ENCODE measurements at regions not wholly inside any gene's neighbourhood (a gene's known extent, or its start where the extent isn't known, plus 50 kb on each side); places are given as distances from the start of the nearest gene placed in this dataset.
"Not testable (repeated sequence)": the region's sequence is repeated elsewhere in the genome, so short reads cannot be mapped to it uniquely, and the experiment has no call there.

DNA sequence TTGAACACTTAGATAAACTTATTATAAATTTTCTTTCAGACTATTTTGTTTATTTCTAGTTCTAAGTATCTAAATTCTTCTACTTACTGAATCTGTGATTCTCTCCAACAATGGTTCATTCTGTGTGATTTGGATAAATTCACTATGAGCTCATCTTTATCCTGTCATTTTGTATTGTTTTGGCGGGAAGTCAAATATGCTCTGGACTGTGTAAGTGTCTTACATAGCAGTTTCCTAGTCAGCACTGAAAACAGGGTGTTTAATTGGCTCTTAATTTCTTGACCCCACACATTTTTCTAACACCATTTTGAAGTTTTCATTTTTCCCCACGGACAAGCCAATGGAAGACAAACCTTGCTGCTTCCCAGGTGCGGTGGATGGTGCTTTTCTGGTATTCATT lies 207.0 kb upstream of the ACO1 start:
- TF ChIP-seq, protein P1, sequence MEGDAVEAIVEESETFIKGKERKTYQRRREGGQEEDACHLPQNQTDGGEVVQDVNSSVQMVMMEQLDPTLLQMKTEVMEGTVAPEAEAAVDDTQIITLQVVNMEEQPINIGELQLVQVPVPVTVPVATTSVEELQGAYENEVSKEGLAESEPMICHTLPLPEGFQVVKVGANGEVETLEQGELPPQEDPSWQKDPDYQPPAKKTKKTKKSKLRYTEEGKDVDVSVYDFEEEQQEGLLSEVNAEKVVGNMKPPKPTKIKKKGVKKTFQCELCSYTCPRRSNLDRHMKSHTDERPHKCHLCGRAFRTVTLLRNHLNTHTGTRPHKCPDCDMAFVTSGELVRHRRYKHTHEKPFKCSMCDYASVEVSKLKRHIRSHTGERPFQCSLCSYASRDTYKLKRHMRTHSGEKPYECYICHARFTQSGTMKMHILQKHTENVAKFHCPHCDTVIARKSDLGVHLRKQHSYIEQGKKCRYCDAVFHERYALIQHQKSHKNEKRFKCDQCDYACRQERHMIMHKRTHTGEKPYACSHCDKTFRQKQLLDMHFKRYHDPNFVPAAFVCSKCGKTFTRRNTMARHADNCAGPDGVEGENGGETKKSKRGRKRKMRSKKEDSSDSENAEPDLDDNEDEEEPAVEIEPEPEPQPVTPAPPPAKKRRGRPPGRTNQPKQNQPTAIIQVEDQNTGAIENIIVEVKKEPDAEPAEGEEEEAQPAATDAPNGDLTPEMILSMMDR (IDR thresholded peaks at IDR 0.05; ENCODE audit: insufficient read depth, missing control alignments) = no peak
- FAIRE-seq (no peak), DNase-seq (ENCODE audit: insufficient read length, low spot score) (no peak)

DNA sequence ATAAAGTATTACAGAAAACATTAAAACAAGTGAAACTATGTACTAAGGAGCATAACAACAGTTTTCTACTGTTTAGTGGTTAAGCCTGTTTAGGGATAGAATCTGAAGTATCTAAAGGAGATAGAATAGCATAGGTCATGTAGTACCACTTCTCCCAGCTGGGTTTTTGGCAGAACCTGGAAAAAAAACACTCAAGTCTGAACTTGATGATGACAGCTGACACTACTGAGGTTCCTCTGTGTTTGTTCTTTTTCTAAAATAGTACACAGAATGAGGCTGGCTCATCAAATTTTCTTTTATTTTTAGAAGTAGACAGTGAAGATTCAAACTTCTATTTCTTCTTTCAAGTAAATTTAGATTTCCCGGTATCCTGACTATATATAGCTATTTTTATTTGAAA lies 203.8 kb upstream of the ACO1 start:
- FAIRE-seq = no peak
- TF ChIP-seq, protein P1 (IDR thresholded peaks at IDR 0.05; ENCODE audit: insufficient read depth, missing control alignments) = no peak

DNA sequence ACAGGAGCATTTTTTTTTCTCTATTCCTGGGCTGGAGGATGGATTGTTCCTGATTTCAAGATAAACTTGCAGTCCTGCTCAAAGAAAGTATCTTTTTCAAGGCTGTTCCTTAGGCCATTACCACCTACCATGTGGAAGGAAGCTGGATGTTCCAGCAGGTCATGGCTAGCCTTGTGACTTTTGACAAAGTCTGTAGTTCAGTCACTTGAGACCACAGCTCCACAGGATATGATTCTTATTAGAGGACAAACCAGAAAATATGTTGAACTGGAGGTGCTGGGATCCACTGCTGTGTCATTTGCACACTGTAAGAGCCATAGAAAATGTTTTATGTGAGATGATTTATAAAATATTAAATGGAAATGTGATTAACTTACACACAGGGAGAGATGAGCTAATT lies 184.2 kb upstream of the ACO1 start:
- FAIRE-seq (no peak), DNase-seq (ENCODE audit: insufficient read length, low spot score) (no peak)
- TF ChIP-seq, protein P1 (IDR thresholded peaks at IDR 0.05; ENCODE audit: insufficient read depth, missing control alignments) = no peak

More for the DNA sequence above, 203.8 kb upstream of the ACO1 start:
- DNase-seq (ENCODE audit: insufficient read length, low spot score) = no peak

DNA sequence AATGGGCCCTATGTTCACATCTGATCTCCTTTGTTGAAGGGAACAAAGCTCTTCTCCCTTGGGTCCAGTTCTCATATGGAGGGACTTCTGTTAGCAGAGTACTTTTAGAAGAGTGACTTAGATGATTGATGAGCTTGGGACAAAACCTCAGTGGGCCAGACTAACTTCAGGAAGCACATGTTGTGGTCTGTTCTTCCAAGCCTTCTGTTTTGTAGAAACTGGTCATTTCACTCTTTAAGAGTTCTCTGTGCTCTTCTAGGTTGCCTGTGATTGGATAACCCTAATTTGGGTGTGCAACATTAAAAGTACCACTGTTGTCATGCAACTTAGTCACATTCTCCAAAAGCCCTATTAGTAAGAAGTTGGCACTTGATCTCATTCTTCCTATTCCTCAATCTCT lies 183.5 kb upstream of the ACO1 start:
- TF ChIP-seq, protein P1 (IDR thresholded peaks at IDR 0.05; ENCODE audit: insufficient read depth, missing control alignments) = no peak
- DNase-seq (ENCODE audit: insufficient read length, low spot score) (no peak), FAIRE-seq (no peak)

DNA sequence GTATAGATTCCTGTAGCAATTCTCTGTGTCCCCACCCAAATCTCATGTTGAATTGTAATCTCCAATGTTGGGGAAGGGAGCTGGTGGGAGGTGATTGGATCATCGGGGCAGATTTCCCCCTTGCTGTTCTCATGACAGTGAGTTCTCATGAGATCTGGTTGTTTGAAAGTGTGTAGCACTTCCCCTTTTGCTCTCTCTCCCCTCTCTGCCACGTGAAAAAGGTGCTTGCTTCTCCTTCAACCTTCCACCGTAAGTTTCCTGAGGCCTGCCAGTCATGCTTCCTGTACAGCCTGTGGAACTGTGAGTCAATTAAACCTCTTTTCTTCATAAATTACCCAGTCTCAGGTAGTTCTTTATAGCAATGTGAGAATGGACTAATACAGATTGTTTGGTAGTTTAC lies 175.3 kb upstream of the ACO1 start:
- not testable (repeated sequence) for FAIRE-seq; DNase-seq (ENCODE audit: insufficient read length, low spot score)

DNA sequence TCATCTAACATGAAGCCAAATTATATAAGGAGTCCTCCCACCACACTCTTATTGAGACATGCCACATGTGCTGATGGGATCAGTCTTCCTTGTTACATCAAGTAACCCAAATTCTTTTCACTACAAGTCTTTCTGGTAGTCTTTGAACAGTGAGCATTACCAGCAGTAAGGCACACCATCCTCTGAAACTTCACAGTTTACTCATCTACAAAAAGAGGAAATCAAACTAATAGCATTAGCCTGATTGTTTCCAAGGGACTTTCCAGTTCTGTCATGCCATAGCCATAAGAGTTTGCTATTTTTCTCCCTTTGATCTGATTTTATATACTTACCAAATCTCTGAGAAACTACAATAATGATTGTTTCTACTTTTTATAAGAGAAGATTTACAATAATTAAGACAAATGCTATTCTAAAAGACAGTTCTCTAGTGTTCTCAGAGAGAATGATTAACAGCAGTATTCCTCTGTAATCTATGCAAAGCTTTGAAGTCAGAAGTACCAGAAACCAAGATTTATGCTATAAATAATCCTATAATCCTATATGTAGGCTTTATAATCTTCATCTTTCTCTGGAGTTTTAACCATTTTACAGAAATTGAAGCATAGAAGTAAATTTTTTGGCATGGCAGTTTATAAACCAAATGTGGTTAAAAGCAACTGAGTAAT lies 166.2 kb upstream of the ACO1 start:
- TF ChIP-seq, protein P1 (IDR thresholded peaks at IDR 0.05; ENCODE audit: insufficient read depth, missing control alignments) = no peak
- no peak for FAIRE-seq
- no peak for DNase-seq (ENCODE audit: insufficient read length, low spot score)

DNA sequence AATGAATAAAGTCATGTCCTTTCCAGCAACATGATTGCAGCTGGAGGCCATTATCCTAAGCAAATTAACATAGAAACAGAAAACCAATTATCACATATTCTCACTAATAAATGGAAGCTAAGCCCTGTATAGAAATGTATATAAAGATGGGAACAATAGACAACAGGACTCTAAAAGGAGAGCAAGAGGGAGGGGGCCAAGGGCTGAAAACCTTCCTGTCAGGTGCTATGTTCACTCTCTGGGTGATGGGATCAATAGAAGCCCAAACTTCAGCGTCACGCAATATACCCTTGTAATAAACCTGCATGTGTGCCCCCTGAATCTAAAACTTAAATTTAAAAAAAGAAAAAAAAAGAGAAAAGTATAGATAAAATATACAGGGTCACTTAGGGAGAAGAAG lies 163.7 kb upstream of the ACO1 start:
- FAIRE-seq = no peak

More for the DNA sequence above, 163.7 kb upstream of the ACO1 start:
- TF ChIP-seq, protein P1 (IDR thresholded peaks at IDR 0.05; ENCODE audit: insufficient read depth, missing control alignments) = no peak
- DNase-seq (ENCODE audit: insufficient read length, low spot score) = no peak

Data from D721Med (cell line).